Endothelial cell of umbilical vein (primary cell): ENCODE measurements at regions not wholly inside any gene's neighbourhood (a gene's known extent, or its start where the extent isn't known, plus 50 kb on each side); places are given as distances from the start of the nearest gene placed in this dataset.

Experiments
- BruUV-seq: library from RNA; stranded (reverse); fragments of 400-500 nt; replicated peaks from 2 replicates; lab custom pipeline; 2021; lab: Mats Ljungman, UMichigan
- CTCF ChIA-PET: fragments of 300-600, 350-600 bp; sonication (Branson Sonifier 250); formaldehyde crosslinking; loops from one replicate; lab custom pipeline; 2021; ENCODE audit warnings: antibody characterized with exemption, inconsistent platforms; lab: Charles Lee
- POLR2A ChIA-PET: fragments of 300-600, 350-600 bp; sonication (Branson Sonifier 250); formaldehyde crosslinking; loops from one replicate; lab custom pipeline; 2021; ENCODE audit warnings: antibody characterized with exemption, inconsistent platforms; lab: Charles Lee
- DNase-seq: peaks from one replicate; pipeline ENCODE4 v3.0.0-alpha.2; 2011; ENCODE audit warnings: low read depth, low spot score
- FAIRE-seq: peaks from 2 replicates; lab custom pipeline; 2011; peaks lifted over from hg19 to GRCh38; lab: Jason Lieb, UNC
- H2AFZ ChIP-seq: 2 replicates; pipeline ENCODE4 v1.6.0; 2012; ENCODE audit warnings: low read depth, low read length, control low read depth, inconsistent platforms
- H3K27ac ChIP-seq: 2 replicates; pipeline ENCODE4 v1.5.1; 2011; ENCODE audit warnings: low read depth, mild to moderate bottlenecking, control low read depth, low read length, moderate library complexity; ENCODE audit not compliant: insufficient read depth
- H3K27me3 ChIP-seq, 2 experiments: 2 replicates each; pipeline versions ENCODE4 v1.6.0 to v1.6.1; 2011; ENCODE audit warnings: low read length in 2 of 2, mixed read lengths in 1 of 2; ENCODE audit not compliant: control insufficient read depth in 2 of 2, insufficient read depth in 2 of 2
- H3K36me3 ChIP-seq, 2 experiments: 2 replicates in 1 of 2; 3 replicates in 1 of 2; pipeline ENCODE4 v1.5.1; 2011; ENCODE audit warnings: low read length in 2 of 2, mild to moderate bottlenecking in 1 of 2, moderate library complexity in 1 of 2; ENCODE audit not compliant: control insufficient read depth in 2 of 2, insufficient read depth in 2 of 2; ENCODE audit errors: extremely low read depth in 1 of 2
- H3K4me1 ChIP-seq: 3 replicates; pipeline ENCODE4 v1.5.1; 2011; ENCODE audit warnings: mild to moderate bottlenecking, low read length; ENCODE audit not compliant: control insufficient read depth, insufficient read depth; ENCODE audit errors: extremely low read depth
- H3K4me2 ChIP-seq: 2 replicates; pipeline ENCODE4 v1.6.1; 2011; ENCODE audit warnings: low read length, control low read depth, mixed read lengths; ENCODE audit not compliant: insufficient read depth
- H3K4me3 ChIP-seq, 3 experiments: fragments of 200-600 bp in 1 of 3; sonication (generic), shearing (Covaris generic) in 1 of 3; replicated peaks in 1 of 3; 2 replicates each; pipeline ENCODE4 v1.5.1; 2011 to 2016; ENCODE audit warnings: control low read depth in 3 of 3, low read length in 3 of 3, mild to moderate bottlenecking in 2 of 3, inconsistent platforms in 1 of 3, low read depth in 1 of 3, moderate library complexity in 1 of 3; ENCODE audit not compliant: insufficient read depth in 1 of 3
- H3K79me2 ChIP-seq: 2 replicates; pipeline ENCODE4 v1.6.0; 2012; ENCODE audit warnings: low read length, inconsistent platforms; ENCODE audit not compliant: control insufficient read depth, insufficient read depth
- H3K9ac ChIP-seq: replicated peaks from 2 replicates; pipeline ENCODE3; 2011; ENCODE audit warnings: low read length, control low read depth; ENCODE audit not compliant: insufficient read depth; ENCODE audit errors: extremely low read depth
- H3K9me1 ChIP-seq: replicated peaks from 3 replicates; pipeline ENCODE4 v1.6.0; 2011; ENCODE audit warnings: mild to moderate bottlenecking, low read length; ENCODE audit not compliant: control insufficient read depth, insufficient read depth; ENCODE audit errors: extremely low read depth
- H3K9me3 ChIP-seq: replicated peaks from 2 replicates; pipeline ENCODE4 v1.5.1; 2012; ENCODE audit warnings: low read length, inconsistent platforms; ENCODE audit not compliant: control insufficient read depth, insufficient read depth
- H4K20me1 ChIP-seq: replicated peaks from 2 replicates; pipeline ENCODE3; 2011; ENCODE audit warnings: mild to moderate bottlenecking, low read length; ENCODE audit not compliant: control insufficient read depth, insufficient read depth; ENCODE audit errors: extremely low read depth
- GATA2 ChIP-seq: IDR thresholded peaks from 2 replicates; pipeline ENCODE4 v1.7.0; 2011; ENCODE audit warnings: low read depth, mild to moderate bottlenecking, moderate library complexity, mixed read lengths, low read length; ENCODE audit not compliant: insufficient read length, insufficient read depth
- JUN ChIP-seq: IDR thresholded peaks from 2 replicates; pipeline ENCODE4 v1.6.1; 2011; ENCODE audit warnings: borderline replicate concordance, low read depth; ENCODE audit not compliant: insufficient read length, insufficient read depth
- POLR2A ChIP-seq: IDR thresholded peaks from 2 replicates; pipeline ENCODE4 v1.6.1; 2012; ENCODE audit warnings: low read depth, mild to moderate bottlenecking, control low read depth, low read length
- dilution Hi-C: fragments of 300-500 bp; cut with MboI; formaldehyde crosslinking; loops from one replicate; pipeline ENCODE4 v1.15.0; 2019; ENCODE audit warnings: low sequenced_read_pairs; ENCODE audit not compliant: extremely low pct_ligation_motif_present
- intact Hi-C: fragments of 100-400 bp; cut with micrococcal nuclease; formaldehyde crosslinking; loops from one replicate; pipeline ENCODE4 v1.10.0; 2022
- TF ChIP-seq, protein P1 (sequence below): IDR thresholded peaks from 2 replicates; pipeline ENCODE4 v1.6.1; 2011; ENCODE audit not compliant: insufficient read depth, insufficient read length
- TF ChIP-seq, protein P2 (sequence below), 2 donors: IDR thresholded peaks; 1 replicate in 1 of 2; 2 replicates in 1 of 2; pipeline ENCODE4 v1.5.1; 2011; ENCODE audit warnings: low read length in 2 of 2, mild to moderate bottlenecking in 2 of 2, moderate library complexity in 2 of 2, control low read depth in 1 of 2, inconsistent platforms in 1 of 2, low read depth in 1 of 2; ENCODE audit not compliant: insufficient read depth in 1 of 2; ENCODE audit errors: extremely low read depth in 1 of 2

GRCh38 chr1:117681093-117681900 lies 75.4 kb downstream of the TENT5C start:
- H3K4me3 ChIP-seq = no peak overlapping the region
- ChIA-PET POLR2A (no interaction called here), CTCF (interaction anchor here (1.1 to 1.3 kb wide), 2 partner anchors 9 to 614 kb away, joined by 3 read pairs; no protein-coding TSS in a partner anchor)
- dilution Hi-C loops (no loop called here), intact Hi-C loops (no loop called here)
- no peaks in the 10 kb centered on the region for H3K9me3 ChIP-seq
- H3K79me2 ChIP-seq = no peaks in the 10 kb centered on the region
- H3K4me1 ChIP-seq = peaks cover 7% of the 10 kb centered on the region
- no peaks in the 10 kb centered on the region for H3K9me1 ChIP-seq
- DNase-seq (no peak), FAIRE-seq (no peak)
- BruUV-seq = no TSS peak
- H3K9ac ChIP-seq = no peak overlapping the region
- H2AFZ ChIP-seq = no peak overlapping the region
- H4K20me1 ChIP-seq = no peaks in the 10 kb centered on the region
- H3K4me2 ChIP-seq = no peak overlapping the region
- no peak overlapping the region for H3K27ac ChIP-seq
- TF ChIP-seq GATA2 (no peak), JUN (no peak), POLR2A (no peak)
- TF ChIP-seq, protein P1, sequence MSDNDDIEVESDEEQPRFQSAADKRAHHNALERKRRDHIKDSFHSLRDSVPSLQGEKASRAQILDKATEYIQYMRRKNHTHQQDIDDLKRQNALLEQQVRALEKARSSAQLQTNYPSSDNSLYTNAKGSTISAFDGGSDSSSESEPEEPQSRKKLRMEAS = no peak
- no peaks in the 10 kb centered on the region for H3K36me3 ChIP-seq
- no peaks in the 10 kb centered on the region for H3K27me3 ChIP-seq

- intact Hi-C loops (no loop called here), dilution Hi-C loops (no loop called here)
- Histone ChIP-seq H2AFZ (no peak overlapping the region), H3K79me2 (no peaks in the 10 kb centered on the region), H3K9me1 (no peaks in the 10 kb centered on the region), H3K9me3 (no peaks in the 10 kb centered on the region), H3K9ac (no peak overlapping the region), H3K27me3 (no peaks in the 10 kb centered on the region), H3K4me3 (no peak overlapping the region), H3K36me3 (no peaks in the 10 kb centered on the region), H4K20me1 (no peaks in the 10 kb centered on the region), H3K4me2 (no peak overlapping the region), H3K4me1 (peaks cover 12% of the 10 kb centered on the region), H3K27ac (no peak overlapping the region)
- POLR2A ChIA-PET = no interaction called here
- DNase-seq (no peak), FAIRE-seq (no peak)
- CTCF ChIA-PET = interaction anchor here (0.9 to 1.4 kb wide), 5 partner anchors 21 to 614 kb away, joined by 3 to 5 read pairs (median 3); no protein-coding TSS in a partner anchor
- no TSS peak for BruUV-seq
- TF ChIP-seq, protein P2, sequence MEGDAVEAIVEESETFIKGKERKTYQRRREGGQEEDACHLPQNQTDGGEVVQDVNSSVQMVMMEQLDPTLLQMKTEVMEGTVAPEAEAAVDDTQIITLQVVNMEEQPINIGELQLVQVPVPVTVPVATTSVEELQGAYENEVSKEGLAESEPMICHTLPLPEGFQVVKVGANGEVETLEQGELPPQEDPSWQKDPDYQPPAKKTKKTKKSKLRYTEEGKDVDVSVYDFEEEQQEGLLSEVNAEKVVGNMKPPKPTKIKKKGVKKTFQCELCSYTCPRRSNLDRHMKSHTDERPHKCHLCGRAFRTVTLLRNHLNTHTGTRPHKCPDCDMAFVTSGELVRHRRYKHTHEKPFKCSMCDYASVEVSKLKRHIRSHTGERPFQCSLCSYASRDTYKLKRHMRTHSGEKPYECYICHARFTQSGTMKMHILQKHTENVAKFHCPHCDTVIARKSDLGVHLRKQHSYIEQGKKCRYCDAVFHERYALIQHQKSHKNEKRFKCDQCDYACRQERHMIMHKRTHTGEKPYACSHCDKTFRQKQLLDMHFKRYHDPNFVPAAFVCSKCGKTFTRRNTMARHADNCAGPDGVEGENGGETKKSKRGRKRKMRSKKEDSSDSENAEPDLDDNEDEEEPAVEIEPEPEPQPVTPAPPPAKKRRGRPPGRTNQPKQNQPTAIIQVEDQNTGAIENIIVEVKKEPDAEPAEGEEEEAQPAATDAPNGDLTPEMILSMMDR (IDR thresholded peaks at IDR 0.05; ENCODE audit: extremely low read depth in 1 of 2, insufficient read depth in 1 of 2, low read depth in 1 of 2, low read length in 2 of 2) = no peak
- TF ChIP-seq POLR2A = no peak
Observed at GRCh38 chr1:117681901-117682250, 76.0 kb downstream of the TENT5C start.
